Keratinocyte (primary cell): ENCODE measurements at regions not wholly inside any gene's neighbourhood (a gene's known extent, or its start where the extent isn't known, plus 50 kb on each side); places are given as distances from the start of the nearest gene placed in this dataset.

Source experiments
- DNase-seq: peaks from one replicate; pipeline ENCODE4 v3.0.0-alpha.2; 2011; ENCODE audit warnings: low read depth, missing footprints, low spot score
- FAIRE-seq: peaks from 2 replicates; lab custom pipeline; 2011; peaks lifted over from hg19 to GRCh38; lab: Jason Lieb, UNC
- H2AFZ ChIP-seq: 2 replicates; pipeline ENCODE4 v1.6.0; 2012; ENCODE audit warnings: low read length, control low read depth, inconsistent platforms; ENCODE audit not compliant: control insufficient read depth
- H3K27ac ChIP-seq: 2 replicates; pipeline ENCODE4 v1.5.1; 2011; ENCODE audit warnings: low read length; ENCODE audit not compliant: control insufficient read depth, insufficient read depth
- H3K27me3 ChIP-seq: 3 replicates; pipeline ENCODE4 v1.6.0; 2011; ENCODE audit warnings: low read length; ENCODE audit not compliant: control insufficient read depth, insufficient read depth; ENCODE audit errors: extremely low read depth
- H3K36me3 ChIP-seq, 2 experiments: 2 replicates in 1 of 2; 3 replicates in 1 of 2; pipeline ENCODE4 v1.5.1; 2011; ENCODE audit warnings: low read length in 2 of 2, mild to moderate bottlenecking in 1 of 2; ENCODE audit not compliant: control insufficient read depth in 2 of 2, insufficient read depth in 2 of 2; ENCODE audit errors: extremely low read depth in 1 of 2
- H3K4me1 ChIP-seq: 3 replicates; pipeline ENCODE4 v1.5.1; 2011; ENCODE audit warnings: low read length; ENCODE audit not compliant: control insufficient read depth, insufficient read depth; ENCODE audit errors: extremely low read depth
- H3K4me2 ChIP-seq: 3 replicates; pipeline ENCODE4 v1.6.0; 2011; ENCODE audit warnings: low read depth, low read length; ENCODE audit not compliant: control insufficient read depth, insufficient read depth; ENCODE audit errors: extremely low read depth
- H3K4me3 ChIP-seq, 3 experiments: fragments of 200-600 bp in 1 of 3; sonication (generic) in 1 of 3; 2 replicates in 2 of 3; 3 replicates in 1 of 3; pipeline ENCODE4 v1.5.1; 2011 to 2016; ENCODE audit warnings: low read length in 3 of 3, mild to moderate bottlenecking in 3 of 3, control low read depth in 2 of 3, inconsistent platforms in 1 of 3, low read depth in 1 of 3, mixed read lengths in 1 of 3, mixed run types in 1 of 3, moderate library complexity in 1 of 3; ENCODE audit not compliant: control insufficient read depth in 2 of 3, insufficient read depth in 2 of 3; ENCODE audit errors: extremely low read depth in 1 of 3
- H3K79me2 ChIP-seq: 2 replicates; pipeline ENCODE4 v1.6.0; 2012; ENCODE audit warnings: low read length; ENCODE audit not compliant: control insufficient read depth, insufficient read depth
- H3K9ac ChIP-seq: 3 replicates; pipeline ENCODE4 v1.6.0; 2011; ENCODE audit warnings: low read length; ENCODE audit not compliant: control insufficient read depth, insufficient read depth; ENCODE audit errors: extremely low read depth
- H3K9me1 ChIP-seq: 3 replicates; pipeline ENCODE4 v1.6.0; 2011; ENCODE audit warnings: low read length; ENCODE audit not compliant: control insufficient read depth, insufficient read depth; ENCODE audit errors: extremely low read depth
- H3K9me3 ChIP-seq: 2 replicates; pipeline ENCODE4 v1.5.1; 2012; ENCODE audit warnings: low read depth, low read length; ENCODE audit not compliant: control insufficient read depth
- H4K20me1 ChIP-seq: 3 replicates; pipeline ENCODE4 v1.6.0; 2011; ENCODE audit warnings: low read length; ENCODE audit not compliant: control insufficient read depth, insufficient read depth; ENCODE audit errors: extremely low read depth
- EZH2 ChIP-seq: IDR thresholded peaks from one replicate; pipeline ENCODE4 v1.6.1; 2012; ENCODE audit warnings: inconsistent platforms, mild to moderate bottlenecking, low read length, moderate library complexity
- dilution Hi-C: fragments of 300-500 bp; cut with MboI; formaldehyde crosslinking; loops from one replicate; pipeline ENCODE4 v1.7.0; 2020; ENCODE audit warnings: low sequenced_read_pairs; ENCODE audit not compliant: extremely low pct_ligation_motif_present
- TF ChIP-seq, protein P1 (sequence below), 3 experiments: IDR thresholded peaks in 1 of 3; conservative IDR thresholded peaks in 1 of 3; optimal IDR thresholded peaks in 1 of 3; 2 replicates in 2 of 3; 3 replicates in 1 of 3; pipeline versions ENCODE3 to v1.5.1; 2011; ENCODE audit warnings: low read length in 3 of 3, mild to moderate bottlenecking in 3 of 3, moderate library complexity in 2 of 3, control low read depth in 1 of 3, inconsistent platforms in 1 of 3; ENCODE audit not compliant: insufficient read depth in 2 of 3; ENCODE audit errors: extremely low read depth in 1 of 3

DNA sequence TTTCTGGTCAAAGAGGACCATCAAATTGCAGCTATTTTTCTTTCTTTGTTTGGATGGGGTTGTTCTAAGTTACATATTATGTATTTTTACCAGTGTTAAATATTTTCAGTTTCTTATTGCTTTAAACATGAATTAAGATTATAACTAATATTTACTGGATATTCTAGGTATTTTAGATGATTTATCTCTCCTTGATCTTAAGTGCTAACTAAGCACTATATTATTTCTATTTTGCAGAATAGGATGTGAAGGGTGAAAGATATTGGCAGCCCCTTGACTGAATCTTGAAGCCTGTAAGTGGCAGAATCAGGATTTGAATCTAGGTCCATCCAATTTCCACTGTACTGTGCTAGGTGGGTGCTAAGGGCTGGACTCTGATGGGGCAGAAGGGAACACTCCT is 307.3 kb upstream of the CCL2 start:
- Histone ChIP-seq H3K4me3 (no peak overlapping the region), H3K4me1 (no peaks in the 10 kb centered on the region), H3K4me2 (no peak overlapping the region), H3K9me3 (no peaks in the 10 kb centered on the region), H3K27me3 (peaks cover 4% of the 10 kb centered on the region), H4K20me1 (no peaks in the 10 kb centered on the region), H3K9ac (no peak overlapping the region), H3K9me1 (no peaks in the 10 kb centered on the region), H3K36me3 (no peaks in the 10 kb centered on the region), H3K27ac (no peak overlapping the region), H3K79me2 (no peaks in the 10 kb centered on the region), H2AFZ (no peak overlapping the region)
- TF ChIP-seq, protein P1, sequence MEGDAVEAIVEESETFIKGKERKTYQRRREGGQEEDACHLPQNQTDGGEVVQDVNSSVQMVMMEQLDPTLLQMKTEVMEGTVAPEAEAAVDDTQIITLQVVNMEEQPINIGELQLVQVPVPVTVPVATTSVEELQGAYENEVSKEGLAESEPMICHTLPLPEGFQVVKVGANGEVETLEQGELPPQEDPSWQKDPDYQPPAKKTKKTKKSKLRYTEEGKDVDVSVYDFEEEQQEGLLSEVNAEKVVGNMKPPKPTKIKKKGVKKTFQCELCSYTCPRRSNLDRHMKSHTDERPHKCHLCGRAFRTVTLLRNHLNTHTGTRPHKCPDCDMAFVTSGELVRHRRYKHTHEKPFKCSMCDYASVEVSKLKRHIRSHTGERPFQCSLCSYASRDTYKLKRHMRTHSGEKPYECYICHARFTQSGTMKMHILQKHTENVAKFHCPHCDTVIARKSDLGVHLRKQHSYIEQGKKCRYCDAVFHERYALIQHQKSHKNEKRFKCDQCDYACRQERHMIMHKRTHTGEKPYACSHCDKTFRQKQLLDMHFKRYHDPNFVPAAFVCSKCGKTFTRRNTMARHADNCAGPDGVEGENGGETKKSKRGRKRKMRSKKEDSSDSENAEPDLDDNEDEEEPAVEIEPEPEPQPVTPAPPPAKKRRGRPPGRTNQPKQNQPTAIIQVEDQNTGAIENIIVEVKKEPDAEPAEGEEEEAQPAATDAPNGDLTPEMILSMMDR (optimal IDR thresholded peaks at IDR 0.05 in 1 of 3, IDR thresholded peaks at IDR 0.05 in 1 of 3, conservative IDR thresholded peaks at IDR 0.05 in 1 of 3; ENCODE audit: extremely low read depth in 1 of 3, insufficient read depth in 2 of 3, low read length in 3 of 3): no peak
- TF ChIP-seq EZH2: no peak
- FAIRE-seq (no peak), DNase-seq (no peak)
- dilution Hi-C loops: no loop called here

GRCh38 chr17:33948309-33948708 is 306.8 kb upstream of the CCL2 start:
- TF ChIP-seq, protein P1 (optimal IDR thresholded peaks at IDR 0.05 in 1 of 3, IDR thresholded peaks at IDR 0.05 in 1 of 3, conservative IDR thresholded peaks at IDR 0.05 in 1 of 3; ENCODE audit: extremely low read depth in 1 of 3, insufficient read depth in 2 of 3, low read length in 3 of 3): no peak
- no peak for TF ChIP-seq EZH2
- no peak for FAIRE-seq
- no peaks in the 10 kb centered on the region for H3K9me1 ChIP-seq
- H2AFZ ChIP-seq: no peak overlapping the region
- H3K9ac ChIP-seq: no peak overlapping the region
- H4K20me1 ChIP-seq: no peaks in the 10 kb centered on the region
- H3K27me3 ChIP-seq: peaks cover 4% of the 10 kb centered on the region
- no peak for DNase-seq
- dilution Hi-C loops: no loop called here
- H3K4me1 ChIP-seq: no peaks in the 10 kb centered on the region
- H3K79me2 ChIP-seq: no peaks in the 10 kb centered on the region
- no peaks in the 10 kb centered on the region for H3K9me3 ChIP-seq
- H3K36me3 ChIP-seq: no peaks in the 10 kb centered on the region
- H3K27ac ChIP-seq: no peak overlapping the region
- no peak overlapping the region for H3K4me3 ChIP-seq
- no peak overlapping the region for H3K4me2 ChIP-seq
